KMS-11 (cell line): ENCODE measurements at regions not wholly inside any gene's neighbourhood (a gene's known extent, or its start where the extent isn't known, plus 50 kb on each side); places are given as distances from the start of the nearest gene placed in this dataset.

Experiments used
- H2AFZ ChIP-seq: fragments of 200-600 bp; sonication (generic); 2 replicates; pipeline ENCODE4 v1.6.1; 2016; ENCODE audit warnings: antibody characterized with exemption, mixed run types, low read depth
- H3K27ac ChIP-seq: fragments of 200-600 bp; sonication (generic); 2 replicates; pipeline ENCODE4 v1.6.1; 2016; ENCODE audit warnings: mild to moderate bottlenecking, mixed run types
- H3K27me3 ChIP-seq: fragments of 200-600 bp; sonication (generic); 2 replicates; pipeline ENCODE4 v1.6.1; 2017; ENCODE audit warnings: mild to moderate bottlenecking, low read depth, mixed run types, moderate library complexity; ENCODE audit not compliant: insufficient read depth
- H3K36me3 ChIP-seq: fragments of 200-600 bp; sonication (generic); 2 replicates; pipeline ENCODE4 v1.6.1; 2017; ENCODE audit warnings: mild to moderate bottlenecking, mixed run types; ENCODE audit not compliant: insufficient read depth
- H3K4me1 ChIP-seq: fragments of 200-600 bp; sonication (generic); 2 replicates; pipeline ENCODE4 v1.6.1; 2016; ENCODE audit warnings: mild to moderate bottlenecking, low read depth, mixed run types; ENCODE audit not compliant: poor library complexity, severe bottlenecking
- H3K4me2 ChIP-seq: fragments of 200-600 bp; sonication (generic); 2 replicates; pipeline ENCODE4 v1.7.0; 2016; ENCODE audit warnings: mild to moderate bottlenecking, mixed run types
- H3K4me3 ChIP-seq: fragments of 200-600 bp; sonication (generic); IDR thresholded peaks from 2 replicates; pipeline ENCODE4 v1.6.1; 2017; ENCODE audit warnings: low read depth, low read length, mixed read lengths; ENCODE audit not compliant: insufficient read depth
- H3K79me2 ChIP-seq: fragments of 200-600 bp; sonication (generic); 2 replicates; pipeline ENCODE4 v1.6.1; 2016; ENCODE audit warnings: low read depth, mixed run types; ENCODE audit not compliant: insufficient read depth
- H3K9ac ChIP-seq: fragments of 200-600 bp; sonication (generic); 2 replicates; pipeline ENCODE4 v1.6.1; 2016; ENCODE audit warnings: mild to moderate bottlenecking, mixed run types
- H4K20me1 ChIP-seq: fragments of 200-600 bp; sonication (generic); 2 replicates; pipeline ENCODE4 v1.6.1; 2016; ENCODE audit warnings: mild to moderate bottlenecking, mixed run types; ENCODE audit not compliant: insufficient read depth
- TF ChIP-seq, protein P1 (sequence below): fragments of 200-600 bp; sonication (generic); conservative IDR thresholded peaks from 2 replicates; pipeline ENCODE4 v1.6.1; 2017; ENCODE audit warnings: low read depth, mild to moderate bottlenecking, antibody characterized with exemption, low read length, moderate library complexity, mixed read lengths

DNA sequence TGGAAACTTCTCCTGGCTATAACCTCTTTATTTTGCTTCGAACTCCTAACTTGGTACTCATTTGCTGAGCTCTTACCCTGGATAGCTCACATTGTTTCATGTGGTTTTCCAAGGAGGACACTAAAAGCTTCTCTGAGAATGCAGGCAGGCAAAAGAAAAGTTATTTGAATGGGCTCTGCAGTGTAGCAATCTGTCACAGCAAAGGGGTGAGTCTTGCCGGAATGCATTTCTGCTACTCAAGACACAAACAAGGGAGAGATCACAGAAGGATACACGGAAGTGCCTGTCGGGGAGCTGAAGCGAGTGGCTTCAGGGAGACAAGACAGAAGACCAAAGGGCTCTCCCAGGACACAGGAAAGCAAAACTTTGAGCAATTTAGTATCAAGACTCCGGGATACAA lies 265.4 kb downstream of the SS18 start:
- no peak overlapping the region for H3K4me2 ChIP-seq
- H3K4me3 ChIP-seq = no peak overlapping the region
- no peaks in the 10 kb centered on the region for H3K27me3 ChIP-seq
- no peaks in the 10 kb centered on the region for H3K4me1 ChIP-seq
- H2AFZ ChIP-seq = no peak overlapping the region
- TF ChIP-seq, protein P1, sequence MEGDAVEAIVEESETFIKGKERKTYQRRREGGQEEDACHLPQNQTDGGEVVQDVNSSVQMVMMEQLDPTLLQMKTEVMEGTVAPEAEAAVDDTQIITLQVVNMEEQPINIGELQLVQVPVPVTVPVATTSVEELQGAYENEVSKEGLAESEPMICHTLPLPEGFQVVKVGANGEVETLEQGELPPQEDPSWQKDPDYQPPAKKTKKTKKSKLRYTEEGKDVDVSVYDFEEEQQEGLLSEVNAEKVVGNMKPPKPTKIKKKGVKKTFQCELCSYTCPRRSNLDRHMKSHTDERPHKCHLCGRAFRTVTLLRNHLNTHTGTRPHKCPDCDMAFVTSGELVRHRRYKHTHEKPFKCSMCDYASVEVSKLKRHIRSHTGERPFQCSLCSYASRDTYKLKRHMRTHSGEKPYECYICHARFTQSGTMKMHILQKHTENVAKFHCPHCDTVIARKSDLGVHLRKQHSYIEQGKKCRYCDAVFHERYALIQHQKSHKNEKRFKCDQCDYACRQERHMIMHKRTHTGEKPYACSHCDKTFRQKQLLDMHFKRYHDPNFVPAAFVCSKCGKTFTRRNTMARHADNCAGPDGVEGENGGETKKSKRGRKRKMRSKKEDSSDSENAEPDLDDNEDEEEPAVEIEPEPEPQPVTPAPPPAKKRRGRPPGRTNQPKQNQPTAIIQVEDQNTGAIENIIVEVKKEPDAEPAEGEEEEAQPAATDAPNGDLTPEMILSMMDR = no peak
- no peaks in the 10 kb centered on the region for H3K36me3 ChIP-seq
- H3K79me2 ChIP-seq = no peaks in the 10 kb centered on the region
- no peaks in the 10 kb centered on the region for H4K20me1 ChIP-seq
- H3K9ac ChIP-seq = no peak overlapping the region
- no peak overlapping the region for H3K27ac ChIP-seq

DNA sequence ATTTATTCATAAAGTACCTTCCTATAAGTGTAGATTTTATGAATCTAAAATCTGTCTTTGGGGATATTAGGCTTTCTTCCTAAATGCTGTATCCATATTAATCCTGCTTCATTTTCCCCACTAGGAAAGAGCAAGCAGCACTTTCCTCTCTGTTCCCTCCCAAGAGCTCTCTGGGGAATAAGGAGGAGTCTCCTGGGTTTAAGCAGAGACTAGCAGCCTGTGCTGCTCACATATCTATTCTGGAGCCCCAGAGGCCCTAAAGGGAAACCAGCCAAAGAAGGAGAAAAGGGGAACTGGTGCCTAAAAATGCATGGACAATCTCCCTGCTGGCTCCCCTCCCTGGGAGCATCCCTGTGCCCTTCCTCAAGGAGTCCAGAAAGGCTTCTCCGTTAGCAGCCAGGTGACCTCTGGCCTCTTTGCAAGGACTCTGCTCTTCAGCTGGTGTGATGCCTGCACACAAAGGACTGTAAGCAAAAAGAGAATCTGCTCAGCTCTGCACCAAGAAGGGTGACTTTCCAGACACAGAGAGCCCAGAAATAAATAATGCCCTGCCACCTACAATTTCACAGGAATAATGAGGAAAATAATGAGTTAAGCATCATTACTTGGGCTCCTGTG lies 270.6 kb downstream of the SS18 start:
- Histone ChIP-seq H3K79me2 (no peaks in the 10 kb centered on the region), H2AFZ (no peak overlapping the region), H3K4me3 (no peak overlapping the region), H4K20me1 (no peaks in the 10 kb centered on the region), H3K9ac (no peak overlapping the region), H3K36me3 (no peaks in the 10 kb centered on the region), H3K27ac (no peak overlapping the region), H3K4me2 (no peak overlapping the region), H3K27me3 (no peaks in the 10 kb centered on the region), H3K4me1 (peaks cover 5% of the 10 kb centered on the region)
- TF ChIP-seq, protein P1 = no peak

GRCh38 chr18:25818505-25818904 lies 271.9 kb downstream of the SS18 start:
- Histone ChIP-seq H3K4me2 (no peak overlapping the region), H3K27ac (no peak overlapping the region), H3K79me2 (no peaks in the 10 kb centered on the region), H3K27me3 (no peaks in the 10 kb centered on the region), H3K36me3 (no peaks in the 10 kb centered on the region), H3K4me1 (peaks cover 11% of the 10 kb centered on the region), H2AFZ (no peak overlapping the region), H3K4me3 (no peak overlapping the region), H3K9ac (no peak overlapping the region), H4K20me1 (no peaks in the 10 kb centered on the region)
- TF ChIP-seq, protein P1 = no peak

DNA sequence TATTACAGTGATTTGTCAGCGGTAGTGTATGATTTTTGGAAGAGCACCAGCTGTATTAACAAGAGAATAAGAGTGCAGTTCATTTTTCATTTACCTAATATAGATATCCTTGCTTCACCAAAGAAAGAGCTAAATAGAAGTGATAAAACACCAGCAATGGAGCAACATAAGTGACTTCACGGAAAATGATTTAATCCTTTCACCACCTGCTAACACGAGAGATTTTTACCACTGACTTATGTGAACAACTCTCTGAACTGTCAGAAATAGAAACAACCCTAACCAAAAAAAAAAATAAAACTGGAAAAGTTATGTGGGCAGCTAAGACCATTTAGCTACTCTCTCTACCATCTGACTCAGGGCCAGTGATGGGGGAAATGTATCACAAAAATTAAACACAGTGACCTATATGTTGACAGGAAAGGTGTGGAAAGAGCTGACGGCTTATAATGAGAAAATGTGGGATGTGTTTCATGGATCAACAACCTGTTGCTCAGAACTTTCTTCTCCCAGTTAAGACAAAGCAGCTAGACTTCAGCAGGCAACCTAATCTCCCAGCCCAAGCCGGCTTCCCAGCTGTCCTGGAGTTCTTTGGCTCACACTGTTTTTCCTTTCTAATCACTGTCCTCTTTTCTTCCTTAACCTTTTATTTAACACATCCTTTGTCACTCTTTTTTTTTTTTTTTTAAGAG lies 272.7 kb downstream of the SS18 start:
- Histone ChIP-seq H3K27me3 (no peaks in the 10 kb centered on the region), H3K4me2 (no peak overlapping the region), H3K79me2 (no peaks in the 10 kb centered on the region), H3K9ac (no peak overlapping the region), H3K4me1 (peaks cover 11% of the 10 kb centered on the region), H3K36me3 (no peaks in the 10 kb centered on the region), H3K27ac (no peak overlapping the region), H4K20me1 (no peaks in the 10 kb centered on the region), H2AFZ (no peak overlapping the region), H3K4me3 (no peak overlapping the region)
- TF ChIP-seq, protein P1 = no peak
